Keratinocyte (primary cell): ENCODE measurements at regions not wholly inside any gene's neighbourhood (a gene's known extent, or its start where the extent isn't known, plus 50 kb on each side); places are given as distances from the start of the nearest gene placed in this dataset.

ENCODE experiments used
- DNase-seq: peaks from one replicate; pipeline ENCODE4 v3.0.0-alpha.2; 2011; ENCODE audit warnings: low read depth, missing footprints, low spot score
- FAIRE-seq: peaks from 2 replicates; lab custom pipeline; 2011; peaks lifted over from hg19 to GRCh38; lab: Jason Lieb, UNC
- H2AFZ ChIP-seq: 2 replicates; pipeline ENCODE4 v1.6.0; 2012; ENCODE audit warnings: low read length, control low read depth, inconsistent platforms; ENCODE audit not compliant: control insufficient read depth
- H3K27ac ChIP-seq: 2 replicates; pipeline ENCODE4 v1.5.1; 2011; ENCODE audit warnings: low read length; ENCODE audit not compliant: control insufficient read depth, insufficient read depth
- H3K27me3 ChIP-seq: 3 replicates; pipeline ENCODE4 v1.6.0; 2011; ENCODE audit warnings: low read length; ENCODE audit not compliant: control insufficient read depth, insufficient read depth; ENCODE audit errors: extremely low read depth
- H3K36me3 ChIP-seq, 2 experiments: 2 replicates in 1 of 2; 3 replicates in 1 of 2; pipeline ENCODE4 v1.5.1; 2011; ENCODE audit warnings: low read length in 2 of 2, mild to moderate bottlenecking in 1 of 2; ENCODE audit not compliant: control insufficient read depth in 2 of 2, insufficient read depth in 2 of 2; ENCODE audit errors: extremely low read depth in 1 of 2
- H3K4me1 ChIP-seq: 3 replicates; pipeline ENCODE4 v1.5.1; 2011; ENCODE audit warnings: low read length; ENCODE audit not compliant: control insufficient read depth, insufficient read depth; ENCODE audit errors: extremely low read depth
- H3K4me2 ChIP-seq: 3 replicates; pipeline ENCODE4 v1.6.0; 2011; ENCODE audit warnings: low read depth, low read length; ENCODE audit not compliant: control insufficient read depth, insufficient read depth; ENCODE audit errors: extremely low read depth
- H3K4me3 ChIP-seq, 3 experiments: fragments of 200-600 bp in 1 of 3; sonication (generic) in 1 of 3; 2 replicates in 2 of 3; 3 replicates in 1 of 3; pipeline ENCODE4 v1.5.1; 2011 to 2016; ENCODE audit warnings: low read length in 3 of 3, mild to moderate bottlenecking in 3 of 3, control low read depth in 2 of 3, inconsistent platforms in 1 of 3, low read depth in 1 of 3, mixed read lengths in 1 of 3, mixed run types in 1 of 3, moderate library complexity in 1 of 3; ENCODE audit not compliant: control insufficient read depth in 2 of 3, insufficient read depth in 2 of 3; ENCODE audit errors: extremely low read depth in 1 of 3
- H3K79me2 ChIP-seq: 2 replicates; pipeline ENCODE4 v1.6.0; 2012; ENCODE audit warnings: low read length; ENCODE audit not compliant: control insufficient read depth, insufficient read depth
- H3K9ac ChIP-seq: 3 replicates; pipeline ENCODE4 v1.6.0; 2011; ENCODE audit warnings: low read length; ENCODE audit not compliant: control insufficient read depth, insufficient read depth; ENCODE audit errors: extremely low read depth
- H3K9me1 ChIP-seq: 3 replicates; pipeline ENCODE4 v1.6.0; 2011; ENCODE audit warnings: low read length; ENCODE audit not compliant: control insufficient read depth, insufficient read depth; ENCODE audit errors: extremely low read depth
- H3K9me3 ChIP-seq: 2 replicates; pipeline ENCODE4 v1.5.1; 2012; ENCODE audit warnings: low read depth, low read length; ENCODE audit not compliant: control insufficient read depth
- H4K20me1 ChIP-seq: 3 replicates; pipeline ENCODE4 v1.6.0; 2011; ENCODE audit warnings: low read length; ENCODE audit not compliant: control insufficient read depth, insufficient read depth; ENCODE audit errors: extremely low read depth
- CTCF ChIP-seq, 3 experiments: IDR thresholded peaks in 1 of 3; conservative IDR thresholded peaks in 1 of 3; optimal IDR thresholded peaks in 1 of 3; 2 replicates in 2 of 3; 3 replicates in 1 of 3; pipeline versions ENCODE3 to v1.5.1; 2011; ENCODE audit warnings: low read length in 3 of 3, mild to moderate bottlenecking in 3 of 3, moderate library complexity in 2 of 3, control low read depth in 1 of 3, inconsistent platforms in 1 of 3; ENCODE audit not compliant: insufficient read depth in 2 of 3; ENCODE audit errors: extremely low read depth in 1 of 3
- EZH2 ChIP-seq: IDR thresholded peaks from one replicate; pipeline ENCODE4 v1.6.1; 2012; ENCODE audit warnings: inconsistent platforms, mild to moderate bottlenecking, low read length, moderate library complexity
- dilution Hi-C: fragments of 300-500 bp; cut with MboI; formaldehyde crosslinking; loops from one replicate; pipeline ENCODE4 v1.7.0; 2020; ENCODE audit warnings: low sequenced_read_pairs; ENCODE audit not compliant: extremely low pct_ligation_motif_present

GRCh38 chr6:121760191-121760590, 324.7 kb downstream of the GJA1 start:
- no peak for TF ChIP-seq EZH2
- TF ChIP-seq CTCF (optimal IDR thresholded peaks at IDR 0.05 in 1 of 3, IDR thresholded peaks at IDR 0.05 in 1 of 3, conservative IDR thresholded peaks at IDR 0.05 in 1 of 3; ENCODE audit: extremely low read depth in 1 of 3, insufficient read depth in 2 of 3, low read length in 3 of 3), result no peak
- peak overlapping the region in 1 of 3 experiments; percentile 37 for H3K4me3 ChIP-seq

GRCh38 chr6:121760745-121761144, 325.3 kb downstream of the GJA1 start:
- no peaks in the 10 kb centered on the region for H3K9me3 ChIP-seq
- H3K27ac ChIP-seq, result no peak overlapping the region
- dilution Hi-C loops, result no loop called here
- H3K9me1 ChIP-seq, result no peaks in the 10 kb centered on the region
- no peak overlapping the region for H3K9ac ChIP-seq
- FAIRE-seq (no peak), DNase-seq (no peak)
- no peaks in the 10 kb centered on the region for H3K79me2 ChIP-seq
- peak overlapping the region; percentile 87 for H2AFZ ChIP-seq
- no peaks in the 10 kb centered on the region for H3K27me3 ChIP-seq
- H3K4me3 ChIP-seq, result peak overlapping the region in 1 of 3 experiments; percentile 37
- peaks cover 8% of the 10 kb centered on the region for H3K4me1 ChIP-seq
- no peaks in the 10 kb centered on the region for H4K20me1 ChIP-seq
- TF ChIP-seq CTCF (optimal IDR thresholded peaks at IDR 0.05 in 1 of 3, IDR thresholded peaks at IDR 0.05 in 1 of 3, conservative IDR thresholded peaks at IDR 0.05 in 1 of 3; ENCODE audit: extremely low read depth in 1 of 3, insufficient read depth in 2 of 3, low read length in 3 of 3), result no peak
- H3K36me3 ChIP-seq, result no peaks in the 10 kb centered on the region
- no peak overlapping the region for H3K4me2 ChIP-seq

More at GRCh38 chr6:121760191-121760590, 324.7 kb downstream of the GJA1 start:
- Histone ChIP-seq H2AFZ (peak overlapping the region; percentile 87), H3K36me3 (no peaks in the 10 kb centered on the region), H4K20me1 (no peaks in the 10 kb centered on the region), H3K9me1 (no peaks in the 10 kb centered on the region), H3K27me3 (no peaks in the 10 kb centered on the region), H3K9ac (no peak overlapping the region), H3K9me3 (no peaks in the 10 kb centered on the region), H3K27ac (peak overlapping the region; percentile 20), H3K4me2 (peak overlapping the region; percentile 60), H3K79me2 (no peaks in the 10 kb centered on the region), H3K4me1 (peaks cover 8% of the 10 kb centered on the region)
- dilution Hi-C loops, result no loop called here
- no peak for FAIRE-seq
- no peak for DNase-seq
